AG08395 (cell line): ENCODE measurements at regions not wholly inside any gene's neighbourhood (a gene's known extent, or its start where the extent isn't known, plus 50 kb on each side); places are given as distances from the start of the nearest gene placed in this dataset.
"Not testable (repeated sequence)": the region's sequence is repeated elsewhere in the genome, so short reads cannot be mapped to it uniquely, and the experiment has no call there.

Source experiments
- DNase-seq: peaks from one replicate; pipeline ENCODE4 v3.0.0; 2012; ENCODE audit warnings: mixed read lengths, low spot score

GRCh38 chr5:12745537-12745936 is 841.3 kb upstream of the CTNND2 start:
- DNase-seq = no peak

- DNase-seq = no peak
Measured at GRCh38 chr5:12743582-12743981, 839.3 kb upstream of the CTNND2 start.

- DNase-seq = no peak
Measured at GRCh38 chr5:12730354-12730753, 826.1 kb upstream of the CTNND2 start.

- no peak for DNase-seq
Measured at GRCh38 chr5:12716664-12717063, 812.4 kb upstream of the CTNND2 start.

GRCh38 chr5:12707560-12707959 is 803.3 kb upstream of the CTNND2 start:
- DNase-seq = no peak

DNA sequence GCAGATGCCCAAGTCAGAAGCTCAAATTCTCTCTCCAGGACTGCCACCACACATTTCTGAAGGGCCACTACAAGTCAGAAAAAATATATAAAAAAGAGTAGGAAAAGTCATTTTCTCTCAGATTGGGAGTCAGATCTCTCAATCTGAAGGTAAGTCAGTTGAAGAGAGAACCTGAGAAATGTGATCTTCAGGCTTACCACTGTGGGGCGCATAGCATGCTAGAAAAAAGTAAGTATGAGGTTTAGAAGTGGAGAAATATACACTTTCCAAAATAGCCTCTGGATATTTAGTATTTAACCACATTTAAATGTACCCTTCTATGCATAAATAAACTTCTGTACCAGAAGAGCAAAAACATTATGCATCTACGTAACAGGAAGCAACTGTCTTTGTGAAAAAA is 800.7 kb upstream of the CTNND2 start:
- DNase-seq = no peak

- DNase-seq = no peak
Measured at GRCh38 chr5:12703254-12703653, 799.0 kb upstream of the CTNND2 start.

DNA sequence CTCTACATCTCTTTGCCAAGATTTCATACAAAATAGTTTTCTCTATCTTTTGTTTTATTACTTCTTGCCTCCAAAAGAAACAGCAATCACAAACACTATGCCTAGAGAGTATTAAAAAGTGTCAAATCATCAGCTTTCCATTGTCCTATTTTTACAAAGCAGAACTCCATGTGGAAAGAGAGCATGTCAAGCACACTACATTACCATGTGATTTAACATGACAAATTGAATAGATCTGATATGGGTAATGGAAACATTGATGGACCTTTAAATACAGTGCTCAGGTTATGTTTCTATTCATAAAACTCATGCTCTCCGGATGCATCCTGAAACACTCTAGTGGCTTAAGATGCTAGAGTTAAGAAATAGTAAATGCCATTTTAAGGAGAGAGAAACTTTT is 791.4 kb upstream of the CTNND2 start:
- no peak for DNase-seq

DNA sequence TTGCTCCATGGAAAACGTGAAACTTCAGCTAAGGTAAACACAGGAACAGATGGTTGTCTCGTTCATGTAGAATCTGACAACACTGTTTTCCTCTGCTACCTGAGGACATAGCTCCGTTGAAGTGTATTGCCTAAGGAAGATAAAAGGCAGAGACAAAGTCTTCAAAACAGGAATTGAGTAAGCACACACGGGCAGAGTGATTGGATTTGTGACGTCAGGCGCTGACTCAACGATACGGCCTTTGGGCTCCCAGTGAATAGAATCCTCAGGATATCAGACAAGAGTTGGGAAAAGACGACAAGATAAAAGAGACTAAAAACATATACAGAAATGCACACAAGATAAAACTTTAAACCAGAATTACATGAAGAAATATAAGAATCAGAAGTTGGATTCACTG is 787.1 kb upstream of the CTNND2 start:
- no peak for DNase-seq

- no peak for DNase-seq
Measured at GRCh38 chr5:12690361-12690760, 786.1 kb upstream of the CTNND2 start.

DNA sequence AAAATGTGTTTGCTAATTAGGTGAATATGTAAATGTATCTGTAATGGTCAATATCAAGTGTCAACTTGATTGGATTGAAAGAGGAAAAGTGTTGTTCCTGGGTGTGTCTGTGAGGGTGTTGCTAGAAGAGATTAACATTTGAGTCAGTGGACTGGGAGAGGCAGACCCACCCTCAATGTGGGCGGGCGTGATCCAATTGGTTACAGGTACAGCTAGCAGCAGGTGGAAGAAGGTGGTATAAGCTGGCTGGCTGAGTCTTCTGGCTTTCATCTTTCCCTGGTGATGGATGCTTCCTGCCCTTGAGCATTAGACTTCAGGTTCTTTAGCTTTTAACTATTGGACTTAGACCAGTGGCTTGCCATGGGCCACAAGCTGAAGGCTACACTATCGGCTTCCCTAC is 779.0 kb upstream of the CTNND2 start:
- no peak for DNase-seq

DNA sequence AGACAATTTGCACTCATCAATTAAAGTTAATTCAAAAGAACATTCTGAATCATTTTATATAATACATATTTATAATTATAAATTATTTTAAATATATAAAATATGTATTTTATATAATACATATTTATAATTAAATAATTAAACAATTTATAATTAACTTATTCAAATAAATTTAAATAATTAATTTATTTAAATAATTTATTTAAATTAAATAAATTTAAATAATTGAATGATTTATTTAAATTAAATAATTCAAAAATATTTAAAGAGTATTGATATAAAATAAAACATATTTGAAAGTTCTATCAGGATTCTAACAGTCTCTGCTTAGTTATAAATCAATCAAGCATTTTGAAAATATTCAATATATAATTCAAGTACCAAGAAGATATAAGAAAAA is 775.5 kb upstream of the CTNND2 start:
- no peak for DNase-seq

DNA sequence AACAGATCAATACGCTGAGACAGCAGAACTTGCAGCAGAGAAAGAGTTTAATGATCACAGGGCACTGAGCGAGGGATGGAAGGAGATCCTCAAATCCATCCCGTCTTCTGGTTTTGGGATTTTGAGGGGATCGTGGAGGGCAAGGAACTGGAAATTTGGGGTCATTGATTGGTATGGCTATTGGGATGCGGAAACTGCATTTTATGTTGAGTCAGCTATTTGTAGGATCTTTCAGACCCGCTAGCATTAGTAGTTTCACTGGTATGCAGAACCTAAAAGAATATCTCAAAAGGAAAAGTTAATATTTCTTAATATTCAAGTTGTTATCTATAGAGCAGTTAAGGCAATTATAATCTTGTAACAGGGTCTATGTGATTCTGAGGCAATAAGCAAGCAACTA is 771.7 kb upstream of the CTNND2 start:
- no peak for DNase-seq

GRCh38 chr5:12672141-12672540 is 767.9 kb upstream of the CTNND2 start:
- no peak for DNase-seq

- DNase-seq = no peak
Measured at GRCh38 chr5:12669326-12669725, 765.1 kb upstream of the CTNND2 start.

DNA sequence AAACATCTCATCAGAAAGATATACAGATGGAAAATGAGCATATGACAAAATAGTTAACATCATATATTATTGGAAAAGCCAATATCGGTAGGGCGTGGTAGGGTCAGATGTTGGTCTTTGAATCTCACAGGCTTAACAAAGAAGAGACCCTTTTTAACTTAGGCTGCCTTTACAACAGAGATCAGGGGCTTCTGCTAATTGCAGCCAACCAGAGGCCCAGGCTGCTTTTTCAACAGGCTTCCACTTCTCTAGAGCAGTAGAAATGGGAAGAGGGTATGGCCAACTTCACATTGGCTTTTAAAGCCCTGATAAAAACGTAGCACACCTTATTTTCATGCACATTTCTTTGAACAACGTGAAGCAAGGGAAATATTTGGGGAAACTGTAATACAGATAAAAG is 764.3 kb upstream of the CTNND2 start:
- no peak for DNase-seq

GRCh38 chr5:12667818-12668217 is 763.6 kb upstream of the CTNND2 start:
- DNase-seq = not testable (repeated sequence)

GRCh38 chr5:12665772-12666171 is 761.5 kb upstream of the CTNND2 start:
- DNase-seq = not testable (repeated sequence)

DNA sequence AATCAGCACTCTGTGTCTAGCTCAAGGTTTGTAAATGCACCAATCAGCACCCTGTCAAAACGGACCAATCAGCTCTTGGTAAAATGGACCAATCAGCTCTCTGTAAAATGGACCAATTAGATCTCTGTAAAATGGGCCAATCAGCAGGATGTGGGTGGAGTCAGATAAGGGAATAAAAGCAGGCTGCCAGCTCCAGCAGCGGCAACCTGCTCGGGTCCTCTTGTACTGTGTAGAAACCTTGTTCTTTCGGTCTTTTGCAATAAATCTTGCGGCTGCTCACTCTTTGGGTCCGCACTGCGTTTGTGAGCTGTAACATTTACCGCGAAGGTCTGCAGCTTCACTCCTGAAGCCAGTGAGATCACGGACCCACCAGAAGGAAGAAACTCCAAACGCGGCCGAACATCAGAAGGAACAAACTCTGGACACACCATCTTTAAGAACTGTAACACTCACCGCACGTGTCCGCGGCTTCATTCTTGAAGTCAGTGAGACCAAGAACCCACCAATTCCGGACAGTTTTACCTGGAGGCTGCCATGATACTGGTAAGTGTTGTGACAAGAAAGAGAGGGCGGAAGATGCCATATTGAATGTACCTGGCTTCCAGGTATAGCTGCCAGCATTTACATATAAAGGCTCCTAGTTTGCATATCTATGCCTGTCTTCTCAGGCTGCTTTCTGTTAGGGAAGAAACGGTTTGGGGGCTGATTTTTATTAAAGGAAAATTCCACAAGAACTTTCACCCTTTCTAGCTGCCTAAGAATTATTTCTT is 758.5 kb upstream of the CTNND2 start:
- DNase-seq = no peak

- DNase-seq = no peak
Measured at GRCh38 chr5:12661617-12662370, 757.5 kb upstream of the CTNND2 start.

- not testable (repeated sequence) for DNase-seq
Measured at GRCh38 chr5:12660279-12661107, 756.2 kb upstream of the CTNND2 start.

DNA sequence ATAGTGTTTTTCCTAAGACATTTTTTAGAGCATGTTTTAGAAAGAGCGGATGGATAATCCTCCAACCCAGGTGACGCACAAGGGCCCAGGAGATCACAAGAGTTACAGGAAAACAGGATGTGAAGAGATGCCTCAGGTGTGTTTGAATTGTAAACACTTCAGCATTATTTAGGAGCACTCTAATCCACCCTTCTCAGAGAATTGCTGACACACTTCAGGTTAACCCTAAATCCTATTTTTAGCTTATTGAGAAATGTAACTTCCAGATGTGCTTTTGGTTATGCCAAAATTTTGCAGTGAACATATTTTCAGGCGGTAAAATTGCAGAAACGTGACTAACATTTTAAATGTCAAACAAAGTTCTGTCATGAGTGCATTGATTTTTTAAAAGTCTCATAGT is 755.4 kb upstream of the CTNND2 start:
- DNase-seq = no peak
